Peyer's patch (tissue), 4 donors: ENCODE measurements at regions not wholly inside any gene's neighbourhood (a gene's known extent, or its start where the extent isn't known, plus 50 kb on each side); places are given as distances from the start of the nearest gene placed in this dataset.

Experiments used
- DNase-seq, 3 donors: peaks; one replicate each; pipeline ENCODE4 v3.0.0-alpha.2; 2017 to 2019
- H3K27ac ChIP-seq, 4 donors: fragments of 200-600 bp; sonication (generic); one replicate each; pipeline ENCODE4 v1.5.1; 2016 to 2019
- H3K27me3 ChIP-seq, 2 donors: fragments of 200-600 bp; sonication (generic); one replicate each; pipeline ENCODE4 v1.5.1; 2019
- H3K36me3 ChIP-seq, 3 donors: fragments of 200-600 bp; sonication (generic); one replicate each; pipeline ENCODE4 v1.5.1; 2016 to 2019
- H3K4me1 ChIP-seq, 4 donors: fragments of 200-600 bp; sonication (generic); one replicate each; pipeline ENCODE4 v1.5.1; 2016 to 2019
- H3K4me3 ChIP-seq, 4 donors: fragments of 200-600 bp; sonication (generic); 1 replicate in 3 of 4; 2 replicates in 1 of 4; pipeline ENCODE4 v1.5.1; 2016 to 2019; ENCODE audit warnings: mild to moderate bottlenecking in 1 of 4
- H3K9me3 ChIP-seq, 4 donors: fragments of 200-600 bp; sonication (generic); one replicate each; pipeline ENCODE4 v1.5.1; 2016 to 2019; ENCODE audit warnings: mild to moderate bottlenecking in 1 of 4
- POLR2A ChIP-seq, 2 donors: fragments of 450-650 bp; IDR thresholded peaks; one replicate each; pipeline ENCODE4 v1.5.1; 2017; ENCODE audit warnings: antibody characterized with exemption in 2 of 2, mild to moderate bottlenecking in 2 of 2, moderate library complexity in 2 of 2
- TF ChIP-seq, protein P1 (sequence below), 6 experiments: fragments of 450-650 bp in 4 of 6; fragments of 200-600 bp in 2 of 6; sonication (generic) in 1 of 6; IDR thresholded peaks; one replicate each; pipeline ENCODE4 v1.5.1; 2017 to 2019; ENCODE audit warnings: antibody characterized with exemption in 6 of 6, mild to moderate bottlenecking in 3 of 6, moderate library complexity in 1 of 6

DNA sequence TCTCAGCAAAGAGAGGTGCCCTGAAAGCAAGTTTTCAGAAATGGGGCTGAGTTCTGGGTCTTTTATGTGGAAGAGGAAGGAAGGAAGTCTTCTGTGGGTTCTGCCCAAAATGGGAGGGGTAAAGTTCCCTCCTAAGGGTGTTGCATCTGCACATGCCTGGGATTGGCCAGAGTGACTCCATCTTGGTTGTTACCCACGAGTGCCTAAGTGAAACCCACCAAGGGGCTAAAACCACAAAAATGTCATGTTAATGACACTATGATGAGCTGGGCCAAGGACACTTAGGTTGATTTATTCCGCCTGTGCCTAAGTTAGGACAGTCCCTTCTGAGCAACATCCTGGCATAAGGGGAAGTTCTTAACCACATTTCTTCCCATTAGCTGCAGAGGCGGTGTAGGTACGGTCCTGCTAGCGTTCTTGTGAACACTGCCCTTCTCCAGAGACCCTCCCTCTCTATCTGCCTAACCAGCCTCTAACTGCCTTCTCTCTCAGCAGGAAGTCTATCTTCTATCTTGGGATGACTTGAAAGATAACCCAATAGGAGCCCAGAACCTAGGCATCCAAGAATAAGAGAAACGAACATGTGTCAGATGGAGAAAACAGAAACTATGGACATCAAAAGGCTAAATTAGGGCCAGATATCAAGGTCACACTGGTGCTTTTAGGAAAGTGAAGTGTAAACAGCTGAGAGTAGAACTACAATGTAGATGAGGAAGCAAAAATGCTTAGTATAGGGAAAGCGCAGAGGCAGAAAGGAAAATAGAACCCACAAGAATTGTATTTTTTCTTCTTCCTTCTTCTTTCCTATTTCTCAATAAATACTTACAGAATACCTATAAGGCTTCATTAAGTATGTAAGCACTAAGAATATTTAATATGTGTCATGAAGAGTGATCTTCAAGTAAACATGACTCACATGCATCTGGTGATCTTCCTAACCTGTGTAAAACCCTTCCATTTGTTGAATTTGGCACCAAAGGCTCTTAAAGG is 104.2 kb upstream of the AMN1 start:
- peaks cover 0 to 8% (median 0%) of the 10 kb centered on the region in 4 donors for H3K4me1 ChIP-seq
- H3K27ac ChIP-seq, result peak overlapping the region; percentile 15 to 75 (median 37)
- H3K4me3 ChIP-seq, result no peak overlapping the region
- H3K27me3 ChIP-seq, result no peaks in the 10 kb centered on the region
- H3K9me3 ChIP-seq, result peaks cover 0 to 6% (median 0%) of the 10 kb centered on the region in 4 donors
- H3K36me3 ChIP-seq, result no peaks in the 10 kb centered on the region
- no peak for TF ChIP-seq POLR2A (IDR thresholded peaks at IDR 0.05)
- TF ChIP-seq, protein P1, sequence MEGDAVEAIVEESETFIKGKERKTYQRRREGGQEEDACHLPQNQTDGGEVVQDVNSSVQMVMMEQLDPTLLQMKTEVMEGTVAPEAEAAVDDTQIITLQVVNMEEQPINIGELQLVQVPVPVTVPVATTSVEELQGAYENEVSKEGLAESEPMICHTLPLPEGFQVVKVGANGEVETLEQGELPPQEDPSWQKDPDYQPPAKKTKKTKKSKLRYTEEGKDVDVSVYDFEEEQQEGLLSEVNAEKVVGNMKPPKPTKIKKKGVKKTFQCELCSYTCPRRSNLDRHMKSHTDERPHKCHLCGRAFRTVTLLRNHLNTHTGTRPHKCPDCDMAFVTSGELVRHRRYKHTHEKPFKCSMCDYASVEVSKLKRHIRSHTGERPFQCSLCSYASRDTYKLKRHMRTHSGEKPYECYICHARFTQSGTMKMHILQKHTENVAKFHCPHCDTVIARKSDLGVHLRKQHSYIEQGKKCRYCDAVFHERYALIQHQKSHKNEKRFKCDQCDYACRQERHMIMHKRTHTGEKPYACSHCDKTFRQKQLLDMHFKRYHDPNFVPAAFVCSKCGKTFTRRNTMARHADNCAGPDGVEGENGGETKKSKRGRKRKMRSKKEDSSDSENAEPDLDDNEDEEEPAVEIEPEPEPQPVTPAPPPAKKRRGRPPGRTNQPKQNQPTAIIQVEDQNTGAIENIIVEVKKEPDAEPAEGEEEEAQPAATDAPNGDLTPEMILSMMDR (IDR thresholded peaks at IDR 0.05), result no peak
- DNase-seq, result peak in 2 of 3 donors; percentile 59

DNA sequence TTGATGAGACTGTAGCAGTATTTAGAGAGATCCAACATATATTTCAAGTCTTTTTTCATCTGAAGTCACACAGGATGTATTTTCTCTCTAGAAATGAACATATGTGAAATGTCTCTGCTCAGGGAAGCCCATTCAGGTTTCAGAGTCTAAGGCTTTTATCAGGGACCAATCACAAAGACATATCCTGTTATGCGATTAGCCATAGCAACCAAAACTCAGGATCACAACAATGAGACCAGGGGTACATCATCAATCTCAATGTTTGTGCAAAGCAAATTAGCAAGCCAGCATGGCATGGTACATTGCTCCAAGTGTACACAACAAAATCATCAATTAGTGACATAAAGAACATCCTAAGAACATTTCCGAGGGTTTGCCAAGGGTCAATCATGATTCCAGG is 99.2 kb upstream of the AMN1 start:
- TF ChIP-seq, protein P1 (IDR thresholded peaks at IDR 0.05), result no peak
- no peak for TF ChIP-seq POLR2A (IDR thresholded peaks at IDR 0.05)
- no peaks in the 10 kb centered on the region for H3K27me3 ChIP-seq
- H3K27ac ChIP-seq, result no peak overlapping the region
- DNase-seq, result no peak
- peaks cover 0 to 7% (median 0%) of the 10 kb centered on the region in 4 donors for H3K4me1 ChIP-seq
- no peaks in the 10 kb centered on the region for H3K36me3 ChIP-seq
- H3K4me3 ChIP-seq, result no peak overlapping the region
- no peaks in the 10 kb centered on the region for H3K9me3 ChIP-seq

DNA sequence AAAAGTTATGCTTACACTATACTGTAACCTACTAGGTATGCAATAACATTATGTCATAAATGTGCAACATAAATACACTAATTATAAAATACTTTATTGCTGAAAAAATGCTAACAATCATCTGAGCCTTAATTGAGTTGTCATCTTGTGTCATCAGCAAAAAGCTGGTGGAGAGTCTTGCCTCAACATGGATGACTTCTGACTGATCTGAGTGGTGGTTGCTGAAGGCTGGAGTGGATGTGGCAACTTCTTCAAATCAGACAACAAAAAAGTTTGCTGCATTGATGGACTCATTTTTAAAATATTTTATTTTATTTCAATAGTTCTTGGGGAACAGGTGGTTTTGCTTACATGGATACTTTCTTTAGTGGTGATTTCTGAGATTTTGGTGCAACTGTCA is 93.9 kb upstream of the AMN1 start:
- no peaks in the 10 kb centered on the region for H3K27me3 ChIP-seq
- no peaks in the 10 kb centered on the region for H3K9me3 ChIP-seq
- H3K4me1 ChIP-seq, result no peaks in the 10 kb centered on the region
- TF ChIP-seq, protein P1 (IDR thresholded peaks at IDR 0.05), result no peak
- no peak for TF ChIP-seq POLR2A (IDR thresholded peaks at IDR 0.05)
- no peak overlapping the region for H3K27ac ChIP-seq
- DNase-seq, result no peak
- no peaks in the 10 kb centered on the region for H3K36me3 ChIP-seq
- H3K4me3 ChIP-seq, result no peak overlapping the region

DNA sequence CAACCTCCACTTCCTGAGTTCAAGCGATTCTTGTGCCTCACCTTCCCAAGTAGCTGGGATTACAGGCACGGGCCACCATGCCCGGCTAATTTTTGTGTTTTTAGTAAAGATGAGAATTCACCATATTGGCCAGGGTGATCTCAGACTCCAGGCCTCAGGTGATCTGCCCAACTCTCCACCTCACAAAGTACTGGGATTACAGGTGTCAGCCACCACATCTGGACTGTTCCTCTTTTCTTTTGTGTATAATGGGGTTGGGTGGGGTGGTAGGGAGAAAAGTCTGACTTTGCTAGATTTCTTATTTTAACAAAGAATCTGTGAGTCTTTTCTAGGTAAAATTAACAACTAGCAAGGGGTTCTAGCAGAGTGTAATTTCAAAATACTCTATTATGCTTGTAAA is 92.7 kb upstream of the AMN1 start:
- TF ChIP-seq, protein P1 (IDR thresholded peaks at IDR 0.05), result no peak
- no peaks in the 10 kb centered on the region for H3K36me3 ChIP-seq
- no peaks in the 10 kb centered on the region for H3K9me3 ChIP-seq
- H3K4me3 ChIP-seq, result no peak overlapping the region
- no peak overlapping the region for H3K27ac ChIP-seq
- no peaks in the 10 kb centered on the region for H3K27me3 ChIP-seq
- no peak for DNase-seq
- no peaks in the 10 kb centered on the region for H3K4me1 ChIP-seq

DNA sequence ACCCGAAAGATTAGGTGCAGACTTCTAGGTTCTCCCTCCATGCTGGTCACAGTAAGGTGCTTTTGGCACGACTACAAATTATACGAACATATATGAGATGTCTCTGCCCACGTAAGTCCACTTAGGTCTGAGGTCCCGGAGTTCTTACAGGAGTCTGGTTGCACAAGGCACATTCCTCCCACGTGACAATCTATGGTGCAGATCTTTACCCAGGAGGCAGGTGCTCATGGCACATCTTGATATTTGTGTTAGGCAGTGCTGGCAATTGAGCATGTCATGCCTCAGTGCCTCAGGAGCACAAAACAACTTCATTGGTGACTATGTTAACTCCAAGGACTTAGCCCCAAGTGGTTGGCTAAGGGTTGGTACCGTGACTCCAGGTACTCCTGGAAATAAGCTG is 92.0 kb upstream of the AMN1 start:
- Histone ChIP-seq H3K4me3 (no peak overlapping the region), H3K36me3 (no peaks in the 10 kb centered on the region), H3K27ac (no peak overlapping the region), H3K4me1 (no peaks in the 10 kb centered on the region), H3K9me3 (no peaks in the 10 kb centered on the region), H3K27me3 (no peaks in the 10 kb centered on the region)
- DNase-seq, result no peak
- TF ChIP-seq, protein P1 (IDR thresholded peaks at IDR 0.05), result no peak
- TF ChIP-seq POLR2A (IDR thresholded peaks at IDR 0.05), result no peak
